ENCODE measurements at regions not wholly inside any gene's neighbourhood (a gene's known extent, or its start where the extent isn't known, plus 50 kb on each side); places are given as distances from the start of the nearest gene placed in this dataset.

DNA sequence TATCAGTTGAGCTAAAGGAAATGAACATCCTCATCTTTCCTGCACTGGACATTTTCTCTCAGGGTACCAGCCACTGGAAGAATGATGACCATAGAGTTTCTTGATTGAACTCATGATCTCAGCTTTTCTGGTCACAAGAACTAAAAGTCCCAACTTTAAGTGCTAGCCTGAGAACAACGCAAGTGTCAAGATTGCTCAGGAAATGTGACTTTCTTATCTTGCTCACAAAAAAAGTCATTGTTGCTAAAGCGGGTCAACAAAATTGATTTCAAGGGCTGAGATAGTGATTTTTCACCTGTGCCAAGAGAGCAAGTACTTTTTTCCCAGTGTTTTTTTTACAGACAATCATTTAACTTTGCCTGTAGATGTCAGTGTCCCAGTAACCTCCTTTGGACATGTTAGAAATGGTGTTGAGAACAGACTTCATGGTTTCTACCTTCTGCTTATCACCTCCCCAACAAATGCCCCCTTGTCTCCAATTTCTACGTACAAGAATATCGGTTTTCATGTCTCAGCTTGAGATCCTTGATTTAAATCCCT lies 125.9 kb downstream of the SEMA6D start (continued):
- TF ChIP-seq, protein P1, sequence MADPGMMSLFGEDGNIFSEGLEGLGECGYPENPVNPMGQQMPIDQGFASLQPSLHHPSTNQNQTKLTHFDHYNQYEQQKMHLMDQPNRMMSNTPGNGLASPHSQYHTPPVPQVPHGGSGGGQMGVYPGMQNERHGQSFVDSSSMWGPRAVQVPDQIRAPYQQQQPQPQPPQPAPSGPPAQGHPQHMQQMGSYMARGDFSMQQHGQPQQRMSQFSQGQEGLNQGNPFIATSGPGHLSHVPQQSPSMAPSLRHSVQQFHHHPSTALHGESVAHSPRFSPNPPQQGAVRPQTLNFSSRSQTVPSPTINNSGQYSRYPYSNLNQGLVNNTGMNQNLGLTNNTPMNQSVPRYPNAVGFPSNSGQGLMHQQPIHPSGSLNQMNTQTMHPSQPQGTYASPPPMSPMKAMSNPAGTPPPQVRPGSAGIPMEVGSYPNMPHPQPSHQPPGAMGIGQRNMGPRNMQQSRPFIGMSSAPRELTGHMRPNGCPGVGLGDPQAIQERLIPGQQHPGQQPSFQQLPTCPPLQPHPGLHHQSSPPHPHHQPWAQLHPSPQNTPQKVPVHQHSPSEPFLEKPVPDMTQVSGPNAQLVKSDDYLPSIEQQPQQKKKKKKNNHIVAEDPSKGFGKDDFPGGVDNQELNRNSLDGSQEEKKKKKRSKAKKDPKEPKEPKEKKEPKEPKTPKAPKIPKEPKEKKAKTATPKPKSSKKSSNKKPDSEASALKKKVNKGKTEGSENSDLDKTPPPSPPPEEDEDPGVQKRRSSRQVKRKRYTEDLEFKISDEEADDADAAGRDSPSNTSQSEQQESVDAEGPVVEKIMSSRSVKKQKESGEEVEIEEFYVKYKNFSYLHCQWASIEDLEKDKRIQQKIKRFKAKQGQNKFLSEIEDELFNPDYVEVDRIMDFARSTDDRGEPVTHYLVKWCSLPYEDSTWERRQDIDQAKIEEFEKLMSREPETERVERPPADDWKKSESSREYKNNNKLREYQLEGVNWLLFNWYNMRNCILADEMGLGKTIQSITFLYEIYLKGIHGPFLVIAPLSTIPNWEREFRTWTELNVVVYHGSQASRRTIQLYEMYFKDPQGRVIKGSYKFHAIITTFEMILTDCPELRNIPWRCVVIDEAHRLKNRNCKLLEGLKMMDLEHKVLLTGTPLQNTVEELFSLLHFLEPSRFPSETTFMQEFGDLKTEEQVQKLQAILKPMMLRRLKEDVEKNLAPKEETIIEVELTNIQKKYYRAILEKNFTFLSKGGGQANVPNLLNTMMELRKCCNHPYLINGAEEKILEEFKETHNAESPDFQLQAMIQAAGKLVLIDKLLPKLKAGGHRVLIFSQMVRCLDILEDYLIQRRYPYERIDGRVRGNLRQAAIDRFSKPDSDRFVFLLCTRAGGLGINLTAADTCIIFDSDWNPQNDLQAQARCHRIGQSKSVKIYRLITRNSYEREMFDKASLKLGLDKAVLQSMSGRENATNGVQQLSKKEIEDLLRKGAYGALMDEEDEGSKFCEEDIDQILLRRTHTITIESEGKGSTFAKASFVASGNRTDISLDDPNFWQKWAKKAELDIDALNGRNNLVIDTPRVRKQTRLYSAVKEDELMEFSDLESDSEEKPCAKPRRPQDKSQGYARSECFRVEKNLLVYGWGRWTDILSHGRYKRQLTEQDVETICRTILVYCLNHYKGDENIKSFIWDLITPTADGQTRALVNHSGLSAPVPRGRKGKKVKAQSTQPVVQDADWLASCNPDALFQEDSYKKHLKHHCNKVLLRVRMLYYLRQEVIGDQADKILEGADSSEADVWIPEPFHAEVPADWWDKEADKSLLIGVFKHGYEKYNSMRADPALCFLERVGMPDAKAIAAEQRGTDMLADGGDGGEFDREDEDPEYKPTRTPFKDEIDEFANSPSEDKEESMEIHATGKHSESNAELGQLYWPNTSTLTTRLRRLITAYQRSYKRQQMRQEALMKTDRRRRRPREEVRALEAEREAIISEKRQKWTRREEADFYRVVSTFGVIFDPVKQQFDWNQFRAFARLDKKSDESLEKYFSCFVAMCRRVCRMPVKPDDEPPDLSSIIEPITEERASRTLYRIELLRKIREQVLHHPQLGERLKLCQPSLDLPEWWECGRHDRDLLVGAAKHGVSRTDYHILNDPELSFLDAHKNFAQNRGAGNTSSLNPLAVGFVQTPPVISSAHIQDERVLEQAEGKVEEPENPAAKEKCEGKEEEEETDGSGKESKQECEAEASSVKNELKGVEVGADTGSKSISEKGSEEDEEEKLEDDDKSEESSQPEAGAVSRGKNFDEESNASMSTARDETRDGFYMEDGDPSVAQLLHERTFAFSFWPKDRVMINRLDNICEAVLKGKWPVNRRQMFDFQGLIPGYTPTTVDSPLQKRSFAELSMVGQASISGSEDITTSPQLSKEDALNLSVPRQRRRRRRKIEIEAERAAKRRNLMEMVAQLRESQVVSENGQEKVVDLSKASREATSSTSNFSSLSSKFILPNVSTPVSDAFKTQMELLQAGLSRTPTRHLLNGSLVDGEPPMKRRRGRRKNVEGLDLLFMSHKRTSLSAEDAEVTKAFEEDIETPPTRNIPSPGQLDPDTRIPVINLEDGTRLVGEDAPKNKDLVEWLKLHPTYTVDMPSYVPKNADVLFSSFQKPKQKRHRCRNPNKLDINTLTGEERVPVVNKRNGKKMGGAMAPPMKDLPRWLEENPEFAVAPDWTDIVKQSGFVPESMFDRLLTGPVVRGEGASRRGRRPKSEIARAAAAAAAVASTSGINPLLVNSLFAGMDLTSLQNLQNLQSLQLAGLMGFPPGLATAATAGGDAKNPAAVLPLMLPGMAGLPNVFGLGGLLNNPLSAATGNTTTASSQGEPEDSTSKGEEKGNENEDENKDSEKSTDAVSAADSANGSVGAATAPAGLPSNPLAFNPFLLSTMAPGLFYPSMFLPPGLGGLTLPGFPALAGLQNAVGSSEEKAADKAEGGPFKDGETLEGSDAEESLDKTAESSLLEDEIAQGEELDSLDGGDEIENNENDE (IDR thresholded peaks at IDR 0.05; ENCODE audit: insufficient replicate concordance, low read length): no peak
- no peak for TF ChIP-seq SIRT6 (IDR thresholded peaks at IDR 0.05; ENCODE audit: low read length)
- no peak for TF ChIP-seq HDAC2 (IDR thresholded peaks at IDR 0.05; ENCODE audit: borderline replicate concordance in 1 of 2, low read depth in 2 of 2, low read length in 2 of 2)
- TF ChIP-seq BRCA1 (IDR thresholded peaks at IDR 0.05; ENCODE audit: low read depth, low read length): no peak
- TF ChIP-seq RAD21 (IDR thresholded peaks at IDR 0.05 in 1 of 2, conservative IDR thresholded peaks at IDR 0.05 in 1 of 2; ENCODE audit: low read depth in 2 of 2, low read length in 2 of 2): no peak
- no peak for TF ChIP-seq CBX5 (IDR thresholded peaks at IDR 0.05; ENCODE audit: low read depth, low read length)
- no peak for TF ChIP-seq NANOG (IDR thresholded peaks at IDR 0.05; ENCODE audit: insufficient read depth, low read depth, low read length, poor library complexity, severe bottlenecking)
- no peak for TF ChIP-seq CREB1 (IDR thresholded peaks at IDR 0.05)
- TF ChIP-seq SUZ12 (IDR thresholded peaks at IDR 0.05; ENCODE audit: low read length): no peak
- TF ChIP-seq MAFK (IDR thresholded peaks at IDR 0.05; ENCODE audit: low read depth, low read length): no peak
- TF ChIP-seq SIX5 (IDR thresholded peaks at IDR 0.05; ENCODE audit: low read depth, low read length): no peak
- TF ChIP-seq RBBP5 (IDR thresholded peaks at IDR 0.05; ENCODE audit: borderline replicate concordance, low read depth, low read length): no peak
